Non-pigmented ciliary epithelial cell (primary cell): ENCODE measurements at regions not wholly inside any gene's neighbourhood (a gene's known extent, or its start where the extent isn't known, plus 50 kb on each side); places are given as distances from the start of the nearest gene placed in this dataset.
"Not testable (repeated sequence)": the region's sequence is repeated elsewhere in the genome, so short reads cannot be mapped to it uniquely, and the experiment has no call there.

ENCODE experiments used
- DNase-seq: peaks from one replicate; pipeline ENCODE4 v3.0.0-alpha.2; 2010; ENCODE audit warnings: low read depth

DNA sequence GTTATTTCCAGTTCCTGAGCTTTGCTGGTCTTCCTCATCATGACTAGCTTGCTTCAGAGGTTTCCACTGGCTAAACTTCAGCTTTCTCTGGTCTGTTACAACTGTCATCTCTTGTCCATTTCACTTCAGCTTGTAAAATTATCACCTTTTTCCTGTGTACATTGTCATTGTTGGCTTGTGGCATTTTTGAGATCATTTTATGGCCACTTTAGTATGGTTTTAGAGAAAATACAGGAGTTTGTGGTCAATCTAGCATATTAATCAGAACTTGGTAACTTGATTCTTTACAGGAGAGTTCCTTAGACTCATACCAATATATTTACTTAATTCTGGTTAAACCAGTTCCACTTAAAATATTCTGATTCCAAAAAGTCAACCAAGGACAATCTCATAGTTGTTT is 235.9 kb upstream of the KITLG start:
- no peak for DNase-seq

GRCh38 chr12:88814779-88815178 is 234.5 kb upstream of the KITLG start:
- DNase-seq, result no peak

GRCh38 chr12:88812610-88813009 is 232.3 kb upstream of the KITLG start:
- DNase-seq, result no peak

- no peak for DNase-seq
Observed at GRCh38 chr12:88810806-88811205, 230.5 kb upstream of the KITLG start.

DNA sequence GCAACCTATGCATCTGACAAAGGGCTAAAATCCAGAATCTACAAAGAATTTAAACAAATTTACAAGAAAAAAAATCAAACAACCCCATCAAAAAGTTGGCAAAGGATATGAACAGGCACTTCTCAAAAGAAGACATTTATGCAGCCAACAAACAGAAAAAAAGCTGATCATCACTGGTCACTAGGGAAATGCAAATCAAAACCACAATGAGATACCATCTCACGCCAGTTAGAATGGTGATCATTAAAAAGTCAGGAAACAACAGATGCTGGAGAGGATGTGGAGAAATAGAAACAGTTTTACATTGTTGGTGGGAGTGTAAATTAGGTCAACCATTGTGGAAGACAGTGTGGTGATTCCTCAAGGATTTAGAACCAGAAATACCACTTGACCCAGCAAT is 229.6 kb upstream of the KITLG start:
- DNase-seq, result not testable (repeated sequence)

DNA sequence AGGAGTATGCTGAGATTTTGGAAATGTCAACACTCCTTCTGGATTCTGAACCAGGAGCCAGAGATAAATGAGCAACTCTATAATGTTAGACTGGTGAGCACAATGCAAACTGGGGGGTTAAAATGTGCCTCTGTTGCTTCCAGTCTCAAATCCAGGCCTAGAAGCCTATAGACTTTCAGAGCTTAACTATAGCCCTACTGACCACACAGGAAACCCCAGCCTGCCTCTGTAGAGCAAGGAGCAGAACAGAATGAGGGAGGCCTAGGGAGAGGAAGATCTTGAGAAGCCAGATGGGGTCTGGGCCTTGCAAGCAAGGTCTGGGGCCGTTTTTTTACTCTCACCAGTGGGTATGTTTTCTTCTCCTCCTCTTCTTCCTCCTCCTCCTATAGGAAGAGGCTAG is 225.4 kb upstream of the KITLG start:
- DNase-seq, result no peak

DNA sequence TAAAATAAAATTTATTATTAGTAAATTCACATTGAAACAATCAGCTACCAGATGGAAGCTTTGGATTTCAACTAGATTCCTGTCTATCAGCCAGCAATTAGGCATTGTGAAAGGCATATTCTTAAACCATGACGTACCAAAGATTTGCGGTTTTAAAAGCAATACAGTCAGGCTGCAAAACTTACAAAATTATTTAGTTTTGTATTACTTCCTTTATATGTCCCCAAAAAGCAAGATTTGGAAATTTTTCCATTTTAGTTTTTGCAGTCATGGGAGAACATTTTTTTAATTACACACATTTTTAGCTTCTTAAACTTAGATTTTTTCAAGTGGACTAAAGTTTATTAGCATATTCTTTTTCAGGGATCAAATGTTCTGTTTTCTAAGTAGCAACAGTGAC is 225.0 kb upstream of the KITLG start:
- DNase-seq, result no peak

- DNase-seq, result no peak
Observed at GRCh38 chr12:88802096-88802706, 221.9 kb upstream of the KITLG start.

DNA sequence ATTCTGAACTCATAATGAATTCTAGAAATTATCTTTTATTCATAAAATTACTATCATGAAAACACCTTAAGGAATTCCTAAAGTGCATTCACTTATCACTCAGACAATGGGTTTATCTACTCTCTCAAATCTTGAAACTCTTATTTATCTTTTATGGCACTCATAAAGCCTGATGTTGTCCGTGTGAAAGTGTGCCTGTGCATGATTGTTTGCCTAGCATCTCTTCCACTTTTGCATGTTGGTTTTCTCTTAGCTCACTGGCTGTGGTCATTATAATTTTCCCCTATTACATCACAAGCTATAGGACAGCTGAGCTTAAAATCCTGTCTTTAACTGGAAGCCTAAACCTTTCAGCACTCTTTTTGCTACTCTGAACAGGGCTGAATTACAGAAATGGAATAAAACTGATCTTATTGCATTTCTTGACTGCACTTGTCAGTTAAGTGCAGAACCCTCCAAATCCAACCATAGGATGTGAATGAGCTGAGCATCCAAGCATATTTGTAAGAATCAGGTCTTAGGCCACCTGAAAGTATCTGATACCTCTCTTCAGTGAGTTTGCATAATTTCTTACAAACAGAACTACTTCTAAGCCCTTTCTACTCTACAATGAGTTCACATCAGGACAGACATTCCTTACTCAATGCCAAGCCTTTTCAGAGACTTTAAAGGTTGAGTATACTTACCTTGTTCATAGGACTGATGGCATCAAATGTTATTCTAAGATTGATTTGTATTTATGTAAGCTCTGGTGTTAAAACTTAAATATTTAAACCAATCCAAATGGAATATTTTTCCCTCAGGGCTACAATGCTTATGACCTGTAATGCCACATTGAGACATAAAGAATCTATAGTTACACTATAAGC is 221.2 kb upstream of the KITLG start:
- DNase-seq, result no peak

- DNase-seq, result no peak
Observed at GRCh38 chr12:88793096-88793495, 212.8 kb upstream of the KITLG start.

- no peak for DNase-seq
Observed at GRCh38 chr12:88790231-88790630, 210.0 kb upstream of the KITLG start.

GRCh38 chr12:88784166-88784565 is 203.9 kb upstream of the KITLG start:
- DNase-seq, result no peak

DNA sequence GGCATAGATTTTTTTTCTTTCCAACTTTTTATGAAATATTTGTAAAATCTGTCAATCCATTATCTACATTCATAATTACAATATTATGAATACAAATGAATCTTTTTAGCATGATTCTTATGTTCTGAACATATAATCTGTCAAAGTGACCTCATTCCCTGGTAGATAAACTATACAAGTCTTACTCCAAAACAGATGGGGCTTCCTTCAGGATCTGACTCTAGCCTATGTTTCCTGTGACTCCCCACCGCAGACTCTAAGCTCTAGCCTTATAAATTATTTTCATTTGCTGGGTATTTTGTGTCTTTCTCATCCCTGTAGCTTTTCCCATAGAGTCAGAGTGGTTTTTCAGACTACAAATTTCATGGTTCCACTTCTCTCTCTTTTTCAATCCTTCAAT is 202.1 kb upstream of the KITLG start:
- no peak for DNase-seq

DNA sequence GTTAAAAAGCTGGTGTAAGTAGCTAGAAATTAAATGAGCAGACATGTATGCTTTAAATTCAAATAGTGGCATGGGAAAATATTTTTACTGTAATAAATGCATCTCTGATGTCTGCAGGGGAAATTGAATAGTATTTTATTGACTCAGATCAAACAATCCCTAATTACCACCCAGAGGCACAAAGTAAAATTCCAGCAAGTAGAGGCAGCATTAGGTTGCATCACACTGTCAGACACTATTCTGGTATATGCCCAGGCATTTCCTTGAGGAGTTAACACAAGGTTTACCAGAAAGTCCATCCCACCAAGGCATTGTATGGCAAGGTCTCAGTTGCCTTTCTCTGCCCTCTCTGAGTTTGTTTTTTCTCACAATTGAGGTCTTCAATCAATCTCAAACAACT is 201.6 kb upstream of the KITLG start:
- no peak for DNase-seq

GRCh38 chr12:88778064-88778463 is 197.8 kb upstream of the KITLG start:
- no peak for DNase-seq

GRCh38 chr12:88775742-88776151 is 195.5 kb upstream of the KITLG start:
- no peak for DNase-seq

GRCh38 chr12:88767699-88768098 is 187.4 kb upstream of the KITLG start:
- DNase-seq, result no peak

GRCh38 chr12:88764781-88765480 is 184.7 kb upstream of the KITLG start:
- DNase-seq, result no peak

DNA sequence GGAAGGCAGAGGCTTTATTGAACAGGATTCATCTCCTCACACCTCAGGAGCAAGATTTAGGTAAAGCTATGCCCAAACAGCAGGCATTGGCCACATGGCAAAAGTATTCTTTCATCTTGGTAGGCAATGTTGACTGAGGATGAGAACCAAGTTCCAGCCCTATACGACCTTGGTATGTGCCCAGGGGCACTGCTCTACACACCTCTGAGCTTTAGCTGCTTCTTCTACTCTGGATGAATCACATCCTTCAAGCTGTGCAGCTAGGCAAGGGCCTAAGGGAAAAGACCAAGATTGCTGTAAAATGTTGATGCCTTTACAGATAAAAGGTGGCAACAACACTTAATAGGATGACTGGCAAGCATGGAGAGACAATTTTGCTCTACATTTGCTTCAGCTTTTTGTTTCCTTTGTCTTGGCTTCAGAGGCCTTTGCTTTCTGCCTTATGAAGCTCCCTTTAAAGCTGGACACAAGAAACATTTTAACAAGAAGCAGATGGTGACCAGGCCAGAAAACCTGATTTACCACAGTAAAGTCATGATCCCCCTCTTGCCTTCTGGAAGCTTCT is 183.3 kb upstream of the KITLG start:
- DNase-seq, result no peak

DNA sequence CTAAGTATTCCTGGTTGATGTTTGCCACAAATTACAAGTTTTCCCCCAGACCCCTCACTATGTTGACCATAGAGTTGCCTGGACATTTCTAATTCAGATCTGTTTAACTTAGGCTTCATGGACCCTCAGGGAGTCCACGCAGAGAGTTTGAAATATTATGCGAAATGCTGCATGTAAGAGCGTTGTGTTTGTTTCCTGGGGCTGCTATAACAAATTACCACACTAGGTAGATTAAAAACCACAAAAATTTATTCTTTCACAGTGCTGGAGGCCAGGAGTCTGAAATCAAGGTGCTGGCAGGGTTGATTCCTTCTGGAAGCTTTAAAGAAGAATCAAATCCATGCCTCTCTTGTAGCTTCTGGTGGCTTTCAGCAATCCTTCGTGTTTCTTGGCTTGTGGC is 177.9 kb upstream of the KITLG start:
- DNase-seq, result no peak

GRCh38 chr12:88756917-88757316 is 176.6 kb upstream of the KITLG start:
- no peak for DNase-seq

- DNase-seq, result no peak
Observed at GRCh38 chr12:88756153-88756552, 175.9 kb upstream of the KITLG start.

- DNase-seq, result no peak
Observed at GRCh38 chr12:88753707-88754106, 173.4 kb upstream of the KITLG start.
